Epithelial cell of prostate (primary cell): ENCODE measurements at regions not wholly inside any gene's neighbourhood (a gene's known extent, or its start where the extent isn't known, plus 50 kb on each side); places are given as distances from the start of the nearest gene placed in this dataset.
A peak's percentile ranks its signal among the peaks of the same experiment; 100 is the strongest.
"Not testable (repeated sequence)": the region's sequence is repeated elsewhere in the genome, so short reads cannot be mapped to it uniquely, and the experiment has no call there.

ENCODE experiments used
- DNase-seq: peaks from one replicate; pipeline ENCODE4 v3.0.0-alpha.2; 2011; ENCODE audit warnings: low read depth, low spot score
- H3K27ac ChIP-seq: fragments of 450-650 bp; 2 replicates; pipeline ENCODE4 v1.5.1; 2017; ENCODE audit warnings: mild to moderate bottlenecking

DNA sequence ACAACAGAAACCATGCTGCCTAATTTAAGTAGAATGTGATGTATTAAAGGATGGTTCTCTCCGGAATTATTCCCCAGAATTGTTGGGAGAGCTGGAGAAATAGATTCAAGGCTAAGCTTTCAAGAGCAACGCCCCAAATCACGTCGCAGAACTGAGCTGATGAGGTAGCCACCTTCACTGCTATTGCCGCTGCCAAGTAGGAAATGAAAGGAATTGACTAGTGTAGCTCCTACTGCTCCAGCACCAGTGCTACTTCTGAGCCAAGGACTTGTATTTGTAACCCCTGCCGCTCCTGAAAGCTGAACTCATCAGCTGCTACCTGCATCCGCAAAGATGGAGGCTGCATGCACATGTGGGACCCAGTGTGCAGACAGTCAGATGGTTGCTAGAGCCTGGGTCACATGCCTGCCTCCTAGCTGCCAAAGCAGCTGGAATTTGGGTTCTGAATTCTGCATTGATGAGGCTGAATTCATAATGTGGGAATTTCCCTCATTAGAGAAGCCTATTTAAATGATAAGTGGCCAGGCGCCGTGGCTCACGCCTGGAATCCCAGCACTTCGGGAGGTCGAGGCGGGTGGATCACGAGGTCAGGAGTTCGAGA, 173.9 kb downstream of the PDGFRA start:
- DNase-seq = no peak
- H3K27ac ChIP-seq = no peak overlapping the region

GRCh38 chr4:54403700-54404453, 174.8 kb downstream of the PDGFRA start:
- no peak for DNase-seq
- H3K27ac ChIP-seq = no peak overlapping the region

GRCh38 chr4:54409270-54409817, 180.3 kb downstream of the PDGFRA start:
- H3K27ac ChIP-seq, DNase-seq: not testable (repeated sequence)

DNA sequence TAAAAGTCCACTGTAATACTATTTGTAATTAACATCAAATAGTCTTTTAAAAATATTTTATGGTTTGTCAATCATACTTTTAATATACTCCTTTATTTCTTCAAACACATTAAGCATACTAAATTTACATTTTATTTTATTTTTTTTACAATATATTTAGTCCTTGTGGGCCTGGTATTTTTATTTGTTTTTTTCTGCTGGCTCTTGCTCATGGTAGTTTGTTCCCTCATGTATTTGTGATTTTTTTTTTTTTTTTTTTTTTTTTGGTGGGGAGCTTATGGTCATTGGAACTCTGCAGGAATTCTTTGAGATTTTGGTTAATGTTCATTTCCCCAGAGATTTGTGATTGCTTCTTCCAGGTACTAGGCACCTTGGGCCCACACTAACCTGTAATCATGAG, 185.5 kb downstream of the PDGFRA start:
- H3K27ac ChIP-seq = no peak overlapping the region
- no peak for DNase-seq

GRCh38 chr4:54417476-54417875, 188.4 kb downstream of the PDGFRA start:
- DNase-seq = no peak
- no peak overlapping the region for H3K27ac ChIP-seq

GRCh38 chr4:54418468-54418867, 189.4 kb downstream of the PDGFRA start:
- no peak for DNase-seq

DNA sequence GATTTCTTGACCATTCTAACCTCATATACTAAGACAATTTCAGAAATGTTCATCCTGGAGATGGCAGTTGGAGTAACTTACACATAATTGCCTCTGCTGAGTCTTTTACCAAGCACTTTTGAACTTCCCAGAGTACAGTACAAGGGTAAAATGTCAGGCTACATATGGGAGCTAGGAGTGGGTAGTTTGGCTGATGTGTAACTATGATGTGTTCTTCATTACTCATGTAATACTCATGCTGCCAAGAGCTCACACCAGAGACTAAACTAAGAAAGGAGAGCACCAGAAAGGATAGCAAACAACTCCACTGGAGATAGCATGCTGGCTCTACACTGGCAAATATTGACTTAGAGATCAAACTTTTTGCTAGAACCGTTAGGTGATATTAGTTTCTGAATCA, 194.0 kb downstream of the PDGFRA start:
- DNase-seq = peak; percentile 20
- H3K27ac ChIP-seq = no peak overlapping the region

More at GRCh38 chr4:54418468-54418867, 189.4 kb downstream of the PDGFRA start:
- no peak overlapping the region for H3K27ac ChIP-seq

DNA sequence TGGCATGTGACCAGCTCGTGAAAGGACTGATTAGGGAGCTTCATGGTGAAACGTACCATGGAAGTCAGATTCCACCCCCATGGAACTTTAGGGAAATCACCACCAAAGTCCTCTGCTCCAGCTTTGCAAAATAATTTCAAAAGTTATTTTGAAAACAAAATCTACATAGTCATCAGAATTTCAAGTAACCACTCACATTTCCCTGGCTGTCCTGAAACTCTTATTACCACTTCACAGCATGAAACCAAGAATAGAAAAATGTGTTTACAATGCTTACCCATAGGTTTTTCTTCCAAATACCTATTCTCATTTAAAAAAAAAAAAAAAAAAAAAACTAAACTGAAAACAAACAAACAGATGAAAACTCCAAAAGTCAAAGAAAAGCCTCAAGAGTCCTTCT, 198.7 kb downstream of the PDGFRA start:
- no peak overlapping the region for H3K27ac ChIP-seq
- no peak for DNase-seq

DNA sequence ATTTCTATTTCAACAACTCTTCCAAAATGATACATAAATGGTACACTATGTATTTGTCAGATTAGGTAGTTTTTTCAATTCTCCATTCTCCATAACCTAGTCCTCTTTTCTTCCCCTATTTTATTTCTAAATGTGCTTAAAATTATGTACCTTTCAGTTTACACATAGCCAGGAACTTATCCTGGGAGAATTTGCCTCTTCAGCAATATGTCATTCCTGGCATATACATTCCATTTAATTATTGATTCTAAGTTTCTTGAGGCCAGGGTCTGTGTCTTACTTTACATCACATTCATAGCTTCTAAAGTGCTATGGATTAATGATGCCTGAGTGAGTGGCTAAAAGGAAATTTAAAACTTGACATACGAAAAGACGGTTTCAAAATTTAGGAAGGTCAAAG, 199.8 kb downstream of the PDGFRA start:
- no peak overlapping the region for H3K27ac ChIP-seq
- no peak for DNase-seq

DNA sequence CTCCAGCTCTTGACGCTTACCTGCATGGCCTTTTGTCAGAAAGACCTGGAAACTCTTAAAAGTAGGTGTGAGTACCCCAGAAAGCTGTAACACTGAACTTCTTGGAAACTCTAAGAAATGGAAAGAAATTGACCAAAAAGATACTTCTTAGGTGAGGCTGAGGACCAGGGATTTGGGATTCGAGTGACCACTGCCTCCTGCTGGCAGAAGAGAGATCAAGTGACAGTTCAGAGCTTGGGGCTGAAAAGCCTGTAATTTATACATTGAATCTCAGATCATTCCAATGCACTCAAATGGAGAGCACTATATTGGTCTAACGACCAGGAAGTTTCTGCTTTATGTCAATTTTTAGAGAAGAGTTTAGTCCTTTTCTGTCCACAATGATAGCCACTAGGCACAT, 204.6 kb downstream of the PDGFRA start:
- H3K27ac ChIP-seq = no peak overlapping the region
- DNase-seq = no peak

DNA sequence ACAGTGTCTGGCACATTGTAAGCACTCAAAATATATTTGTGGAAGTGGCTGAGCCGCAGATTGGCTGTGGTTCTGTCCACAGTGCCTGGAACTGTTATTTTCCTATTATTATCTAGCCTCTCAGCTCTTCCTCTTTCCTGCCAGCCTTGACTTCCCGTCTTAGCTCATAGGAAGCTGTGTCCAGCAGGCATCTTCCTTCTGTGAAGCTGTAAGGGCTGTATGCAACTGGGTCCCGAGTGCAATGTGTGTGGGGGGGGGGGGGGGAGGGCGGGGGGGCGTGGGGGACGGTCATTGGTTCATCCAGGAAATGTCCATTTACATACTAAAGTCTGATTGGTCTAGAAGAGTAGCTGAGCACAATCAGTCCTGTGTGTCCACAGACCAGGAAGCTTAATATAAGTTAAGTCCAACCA, 210.7 kb downstream of the PDGFRA start:
- H3K27ac ChIP-seq = no peak overlapping the region
- DNase-seq = no peak

GRCh38 chr4:54440394-54441136, 211.5 kb downstream of the PDGFRA start:
- no peak for DNase-seq
- no peak overlapping the region for H3K27ac ChIP-seq

- no peak for DNase-seq
Observed at GRCh38 chr4:54445866-54446265, 211.9 kb upstream of the KIT start.

DNA sequence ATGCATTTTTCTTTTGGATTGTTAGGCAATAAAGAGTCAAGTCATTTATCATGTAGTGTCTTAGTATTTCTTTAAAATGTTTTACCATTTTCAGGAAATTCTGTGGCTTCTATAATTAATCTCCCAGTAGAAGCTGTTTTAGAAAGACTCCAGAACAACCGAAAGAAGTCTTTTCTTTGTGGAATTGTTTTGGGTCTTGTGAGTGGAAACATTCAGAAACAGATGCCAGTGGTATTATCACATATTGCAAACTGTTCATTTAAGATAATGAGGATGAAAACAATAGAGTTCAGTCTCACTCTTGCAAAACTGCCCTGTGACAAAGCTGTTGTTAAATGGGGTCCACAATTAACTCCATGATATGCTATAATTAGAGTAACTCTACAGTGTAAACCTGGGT, 211.2 kb upstream of the KIT start:
- no peak overlapping the region for H3K27ac ChIP-seq
- no peak for DNase-seq

More at GRCh38 chr4:54445866-54446265, 211.9 kb upstream of the KIT start:
- H3K27ac ChIP-seq = no peak overlapping the region

DNA sequence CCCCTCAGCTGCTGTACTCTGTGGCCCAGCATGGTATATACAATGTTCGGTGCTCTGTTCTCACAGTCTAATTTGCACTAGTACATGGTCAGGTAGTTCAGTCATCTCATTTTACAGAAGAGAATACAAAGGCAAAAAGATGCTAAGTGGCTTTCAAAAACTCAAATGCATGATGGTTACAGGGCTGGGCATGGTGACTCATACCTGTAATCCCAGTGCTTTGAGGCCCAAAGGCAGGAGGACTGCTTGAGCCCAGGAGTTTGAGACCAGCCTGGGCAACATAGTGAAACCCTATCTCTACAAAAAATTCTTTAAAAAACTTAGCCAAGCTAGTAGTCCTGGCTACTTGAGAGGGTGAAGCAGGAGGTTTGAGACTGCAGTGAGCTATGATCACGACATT, 210.5 kb upstream of the KIT start:
- DNase-seq = no peak
- no peak overlapping the region for H3K27ac ChIP-seq

DNA sequence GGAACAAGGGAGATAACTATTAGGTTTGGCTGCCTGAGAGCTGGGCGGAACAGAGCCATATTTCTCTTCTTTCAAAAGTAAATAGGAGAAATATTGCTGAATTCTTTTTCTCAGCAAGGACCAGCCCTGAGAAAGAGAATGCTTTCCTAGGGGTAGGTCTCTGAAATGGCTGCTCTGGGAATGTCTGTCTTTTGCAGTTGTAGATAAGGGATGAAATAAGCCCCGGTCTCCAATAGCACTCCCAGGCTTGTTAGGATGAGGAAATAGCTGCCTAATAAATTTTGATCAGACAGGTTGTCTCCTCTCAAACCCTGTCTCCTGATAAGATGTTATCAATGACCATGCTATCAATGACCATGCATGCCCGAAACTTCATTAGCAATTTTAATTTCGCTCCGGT, 207.8 kb upstream of the KIT start:
- DNase-seq = no peak
- H3K27ac ChIP-seq = no peak overlapping the region

- not testable (repeated sequence) for DNase-seq, H3K27ac ChIP-seq
Observed at GRCh38 chr4:54466960-54467359, 190.8 kb upstream of the KIT start.

GRCh38 chr4:54473077-54473545, 184.6 kb upstream of the KIT start:
- peak; percentile 64 for DNase-seq

DNA sequence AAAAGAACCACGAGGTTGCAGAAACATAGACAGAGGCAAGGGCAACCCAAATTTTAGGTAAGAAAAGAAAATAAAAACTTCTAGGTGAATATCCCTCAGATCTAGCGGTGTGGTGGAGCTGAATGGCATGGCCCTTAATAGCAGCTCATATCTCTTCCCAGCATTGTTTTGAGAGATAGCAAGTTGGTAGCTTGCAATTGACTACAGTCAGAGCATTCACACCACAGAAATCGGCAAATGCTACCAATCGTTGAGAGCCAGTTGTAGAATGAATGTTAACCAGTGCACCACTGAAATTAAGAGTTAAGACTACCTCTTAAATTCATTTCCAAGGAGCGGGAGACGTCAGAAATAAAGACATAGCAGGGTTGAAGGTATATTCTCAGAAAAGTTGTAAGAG, 184.0 kb upstream of the KIT start:
- DNase-seq = no peak
- H3K27ac ChIP-seq = no peak overlapping the region

More at GRCh38 chr4:54473077-54473545, 184.6 kb upstream of the KIT start:
- H3K27ac ChIP-seq = no peak overlapping the region

- H3K27ac ChIP-seq = no peak overlapping the region
- no peak for DNase-seq
Observed at GRCh38 chr4:54475546-54475945, 182.2 kb upstream of the KIT start.
